Loucy (cell line): ENCODE measurements at regions not wholly inside any gene's neighbourhood (a gene's known extent, or its start where the extent isn't known, plus 50 kb on each side); places are given as distances from the start of the nearest gene placed in this dataset.

Experiments used
- H2AFZ ChIP-seq: fragments of 200-600 bp; sonication (generic); 2 replicates; pipeline ENCODE4 v1.6.0; 2016; ENCODE audit warnings: antibody characterized with exemption, mild to moderate bottlenecking, low read length, moderate library complexity
- H3F3A ChIP-seq: fragments of 200-600 bp; 2 replicates; pipeline ENCODE4 v1.6.0; 2016; ENCODE audit warnings: antibody characterized with exemption, low read depth, mild to moderate bottlenecking
- H3K27me3 ChIP-seq: fragments of 200-600 bp; sonication (generic); 2 replicates; pipeline ENCODE4 v1.6.1; 2014; ENCODE audit warnings: low read length, mild to moderate bottlenecking; ENCODE audit not compliant: insufficient read depth, poor library complexity, severe bottlenecking
- H3K36me3 ChIP-seq: fragments of 200-600 bp; sonication (generic); 2 replicates; pipeline ENCODE4 v1.6.1; 2016; ENCODE audit warnings: low read length; ENCODE audit not compliant: insufficient read depth
- H3K4me1 ChIP-seq: fragments of 200-600 bp; sonication (generic); 2 replicates; pipeline ENCODE4 v1.5.1; 2014; ENCODE audit warnings: low read length, mild to moderate bottlenecking; ENCODE audit not compliant: insufficient read depth, poor library complexity, severe bottlenecking
- H3K4me2 ChIP-seq: fragments of 200-600 bp; sonication (generic); 2 replicates; pipeline ENCODE4 v1.6.0; 2014; ENCODE audit warnings: antibody characterized with exemption, low read length, low read depth, mild to moderate bottlenecking; ENCODE audit not compliant: poor library complexity, severe bottlenecking
- H3K4me3 ChIP-seq: fragments of 200-600 bp; sonication (generic); 2 replicates; pipeline ENCODE4 v1.5.1; 2014; ENCODE audit warnings: low read length, mild to moderate bottlenecking, mixed read lengths; ENCODE audit not compliant: poor library complexity, severe bottlenecking
- H3K79me2 ChIP-seq: fragments of 200-600 bp; sonication (generic); 2 replicates; pipeline ENCODE4 v1.6.1; 2014; ENCODE audit warnings: low read length; ENCODE audit not compliant: insufficient read depth
- H3K9ac ChIP-seq: fragments of 200-600 bp; sonication (generic); 2 replicates; pipeline ENCODE4 v1.6.0; 2014; ENCODE audit warnings: mild to moderate bottlenecking, low read depth, low read length, moderate library complexity; ENCODE audit not compliant: poor library complexity, severe bottlenecking
- H3K9me2 ChIP-seq: fragments of 200-600 bp; sonication (generic); replicated peaks from 2 replicates; pipeline ENCODE4 v1.6.1; 2016; ENCODE audit warnings: low read depth, low read length, mixed read lengths
- H3K9me3 ChIP-seq: fragments of 200-600 bp; sonication (generic); 2 replicates; pipeline ENCODE4 v1.6.1; 2014; ENCODE audit warnings: mild to moderate bottlenecking, antibody characterized with exemption, low read length, low read depth; ENCODE audit not compliant: insufficient read depth
- H4K20me1 ChIP-seq: fragments of 200-600 bp; sonication (generic); 2 replicates; pipeline ENCODE4 v1.6.0; 2014; ENCODE audit warnings: antibody characterized with exemption, low read length, mild to moderate bottlenecking; ENCODE audit not compliant: insufficient read depth, poor library complexity, severe bottlenecking
- CTCF ChIP-seq: fragments of 200-600 bp; sonication (generic); conservative IDR thresholded peaks from 2 replicates; pipeline ENCODE4 v1.5.1; 2014; ENCODE audit warnings: mild to moderate bottlenecking, antibody characterized with exemption, low read length
- EZH2phosphoT487 ChIP-seq: fragments of 200-600 bp; IDR thresholded peaks from 2 replicates; pipeline ENCODE4 v1.6.1; 2018; ENCODE audit warnings: antibody characterized with exemption, mild to moderate bottlenecking, moderate library complexity, borderline replicate concordance

- Histone ChIP-seq H3K9me2 (no peaks in the 10 kb centered on the region), H3K79me2 (no peaks in the 10 kb centered on the region), H3K36me3 (no peaks in the 10 kb centered on the region), H3K9me3 (no peaks in the 10 kb centered on the region), H2AFZ (no peak overlapping the region), H3F3A (0 out of 2 replicates have a peak, but pooled peaks cover 4% of the 10 kb centered on the region), H3K4me2 (no peak overlapping the region), H3K27me3 (no peaks in the 10 kb centered on the region), H3K9ac (no peak overlapping the region), H3K4me1 (peaks cover 22% of the 10 kb centered on the region), H3K4me3 (no peak overlapping the region), H4K20me1 (no peaks in the 10 kb centered on the region)
- no peak for TF ChIP-seq CTCF
- TF ChIP-seq EZH2phosphoT487, result no peak
Measured at GRCh38 chr6:156425359-156426020, 351.7 kb upstream of the ARID1B start.

GRCh38 chr6:156423829-156424228, 353.3 kb upstream of the ARID1B start:
- Histone ChIP-seq H3K27me3 (no peaks in the 10 kb centered on the region), H3K4me1 (peaks cover 22% of the 10 kb centered on the region), H3K36me3 (no peaks in the 10 kb centered on the region), H4K20me1 (no peaks in the 10 kb centered on the region), H3F3A (0 out of 2 replicates have a peak, but pooled peaks cover 4% of the 10 kb centered on the region), H3K4me3 (peak overlapping the region; percentile 58), H3K9me3 (no peaks in the 10 kb centered on the region), H3K9me2 (no peaks in the 10 kb centered on the region), H2AFZ (no peak overlapping the region), H3K79me2 (no peaks in the 10 kb centered on the region), H3K9ac (peak overlapping the region; percentile 31), H3K4me2 (peak overlapping the region; percentile 84)
- no peak for TF ChIP-seq CTCF
- 0 out of 2 replicates have a peak, but pooled peaks have one; percentile 18 for TF ChIP-seq EZH2phosphoT487

- H3K9ac ChIP-seq, result peak overlapping the region; percentile 31
- H3F3A ChIP-seq, result 0 out of 2 replicates have a peak, but pooled peaks cover 4% of the 10 kb centered on the region
- H2AFZ ChIP-seq, result no peak overlapping the region
- no peaks in the 10 kb centered on the region for H3K9me2 ChIP-seq
- H4K20me1 ChIP-seq, result no peaks in the 10 kb centered on the region
- TF ChIP-seq CTCF (no peak), EZH2phosphoT487 (no peak)
- no peaks in the 10 kb centered on the region for H3K36me3 ChIP-seq
- no peaks in the 10 kb centered on the region for H3K27me3 ChIP-seq
- H3K79me2 ChIP-seq, result no peaks in the 10 kb centered on the region
- peak overlapping the region; percentile 84 for H3K4me2 ChIP-seq
- H3K4me1 ChIP-seq, result peaks cover 22% of the 10 kb centered on the region
- peak overlapping the region; percentile 58 for H3K4me3 ChIP-seq
- no peaks in the 10 kb centered on the region for H3K9me3 ChIP-seq
Measured at GRCh38 chr6:156423075-156423474, 354.1 kb upstream of the ARID1B start.
